HEK293T (cell line): ENCODE measurements at regions not wholly inside any gene's neighbourhood (a gene's known extent, or its start where the extent isn't known, plus 50 kb on each side); places are given as distances from the start of the nearest gene placed in this dataset.

ENCODE experiments used
- CTCF ChIA-PET: fragments of 350-600 bp; formaldehyde crosslinking; extraction: SDS; loops from one replicate; lab custom pipeline; 2021; ENCODE audit warnings: antibody characterized with exemption, inconsistent platforms; lab: Yijun Ruan, JAX
- POLR2A ChIA-PET: fragments of 350-600 bp; formaldehyde crosslinking; extraction: SDS; loops from one replicate; lab custom pipeline; 2020; ENCODE audit warnings: antibody characterized with exemption, inconsistent platforms; lab: Yijun Ruan, JAX
- DNase-seq: peaks from one replicate; pipeline ENCODE4 v3.0.0; 2012; ENCODE audit warnings: mixed read lengths; ENCODE audit errors: extremely low spot score
- ARNT ChIP-seq: fragments of 450-650 bp; IDR thresholded peaks from 2 replicates; pipeline ENCODE4 v1.6.1; 2017; ENCODE audit warnings: mild to moderate bottlenecking
- BHLHE40 ChIP-seq: fragments of 450-650 bp; IDR thresholded peaks from 2 replicates; pipeline ENCODE4 v1.6.1; 2016; ENCODE audit warnings: mild to moderate bottlenecking, moderate library complexity, borderline replicate concordance
- CTBP1 ChIP-seq: fragments of 450-650 bp; IDR thresholded peaks from 2 replicates; pipeline ENCODE4 v1.6.1; 2016; ENCODE audit warnings: borderline replicate concordance
- ELF4 ChIP-seq: fragments of 450-650 bp; IDR thresholded peaks from 2 replicates; pipeline ENCODE4 v1.6.1; 2017; ENCODE audit warnings: antibody characterized with exemption
- FOXA1 ChIP-seq: fragments of 450-650 bp; IDR thresholded peaks from 2 replicates; pipeline ENCODE4 v1.6.1; 2016; ENCODE audit warnings: mild to moderate bottlenecking
- FOXK2 ChIP-seq: fragments of 450-650 bp; IDR thresholded peaks from 2 replicates; pipeline ENCODE4 v1.6.1; 2016; ENCODE audit warnings: mild to moderate bottlenecking
- FOXM1 ChIP-seq: fragments of 450-650 bp; IDR thresholded peaks from 2 replicates; pipeline ENCODE4 v1.6.1; 2017; ENCODE audit warnings: mild to moderate bottlenecking, borderline replicate concordance
- HDGF ChIP-seq: fragments of 450-650 bp; IDR thresholded peaks from 2 replicates; pipeline ENCODE4 v1.6.1; 2017; ENCODE audit warnings: antibody characterized with exemption, borderline replicate concordance
- L3MBTL2 ChIP-seq: fragments of 450-650 bp; conservative IDR thresholded peaks from 2 replicates; pipeline ENCODE4 v1.6.1; 2016; ENCODE audit warnings: mild to moderate bottlenecking
- LEF1 ChIP-seq: fragments of 450-650 bp; IDR thresholded peaks from 2 replicates; pipeline ENCODE4 v1.6.1; 2017; ENCODE audit warnings: mild to moderate bottlenecking, borderline replicate concordance
- NFRKB ChIP-seq: fragments of 450-650 bp; IDR thresholded peaks from 2 replicates; pipeline ENCODE4 v1.6.1; 2016; ENCODE audit warnings: mild to moderate bottlenecking, moderate library complexity
- PKNOX1 ChIP-seq: fragments of 450-650 bp; IDR thresholded peaks from 2 replicates; pipeline ENCODE4 v1.6.1; 2016
- SP1 ChIP-seq: fragments of 450-650 bp; IDR thresholded peaks from 2 replicates; pipeline ENCODE4 v1.6.1; 2017
- SUZ12 ChIP-seq: fragments of 450-650 bp; IDR thresholded peaks from 2 replicates; pipeline ENCODE4 v1.6.1; 2016; ENCODE audit warnings: mild to moderate bottlenecking
- TARDBP ChIP-seq: fragments of 450-650 bp; IDR thresholded peaks from 2 replicates; pipeline ENCODE4 v1.6.1; 2016
- ZNF384 ChIP-seq: fragments of 450-650 bp; IDR thresholded peaks from 2 replicates; pipeline ENCODE4 v1.6.1; 2016

- CTCF ChIA-PET: no interaction called here
- POLR2A ChIA-PET: no interaction called here
- TF ChIP-seq ARNT: no peak
- no peak for TF ChIP-seq PKNOX1
- TF ChIP-seq ELF4: no peak
- TF ChIP-seq LEF1: no peak
- TF ChIP-seq TARDBP: no peak
- TF ChIP-seq SUZ12: no peak
- TF ChIP-seq FOXM1: no peak
- no peak for TF ChIP-seq HDGF
- TF ChIP-seq SP1: no peak
- no peak for TF ChIP-seq L3MBTL2
- no peak for TF ChIP-seq BHLHE40
- no peak for TF ChIP-seq CTBP1
- no peak for TF ChIP-seq ZNF384
- no peak for DNase-seq
These were observed 61.6 kb upstream of the STAC start for GRCh38 chr3:36318621-36319200.

- TF ChIP-seq ELF4: no peak
- no peak for TF ChIP-seq HDGF
- no peak for TF ChIP-seq ARNT
- no peak for TF ChIP-seq FOXM1
- no peak for TF ChIP-seq LEF1
- no peak for TF ChIP-seq SP1
- no peak for TF ChIP-seq SUZ12
- TF ChIP-seq PKNOX1: no peak
- no peak for TF ChIP-seq FOXA1
- TF ChIP-seq ZNF384: no peak
- no peak for TF ChIP-seq TARDBP
- TF ChIP-seq BHLHE40: no peak
- TF ChIP-seq L3MBTL2: no peak
- no peak for TF ChIP-seq NFRKB
- no peak for TF ChIP-seq CTBP1
- no peak for TF ChIP-seq FOXK2
- ChIA-PET POLR2A (interaction anchor here (1.0 kb wide), 1 partner anchor 61 kb away, joined by 3 read pairs; the partner anchor contains the start of gene STAC), CTCF (no interaction called here)
- no peak for DNase-seq
These were observed 60.6 kb upstream of the STAC start for GRCh38 chr3:36319680-36320079.
